ENCODE measurements at regions not wholly inside any gene's neighbourhood (a gene's known extent, or its start where the extent isn't known, plus 50 kb on each side); places are given as distances from the start of the nearest gene placed in this dataset.

GRCh38 chr9:758146-758545, 83.4 kb upstream of the DMRT1 start:
- TF ChIP-seq CTCF (IDR thresholded peaks at IDR 0.05; ENCODE audit: low read depth, low read length, missing input control) (no peak), MAX (IDR thresholded peaks at IDR 0.05) (no peak), REST (IDR thresholded peaks at IDR 0.05) (no peak), YY1 (IDR thresholded peaks at IDR 0.05) (no peak), RAD21 (IDR thresholded peaks at IDR 0.05) (no peak), RXRA (IDR thresholded peaks at IDR 0.05) (no peak), GABPA (IDR thresholded peaks at IDR 0.05 in 1 of 2, conservative IDR thresholded peaks at IDR 0.05 in 1 of 2) (no peak), EGR1 (IDR thresholded peaks at IDR 0.05; ENCODE audit: low read depth in 2 of 2) (no peak), ZBTB33 (IDR thresholded peaks at IDR 0.05) (no peak)
